Erythroblast (primary cell): ENCODE measurements at regions not wholly inside any gene's neighbourhood (a gene's known extent, or its start where the extent isn't known, plus 50 kb on each side); places are given as distances from the start of the nearest gene placed in this dataset.

Source experiments
- GATA1 ChIP-seq: IDR thresholded peaks from 2 replicates; pipeline ENCODE4 v1.6.1; 2011; ENCODE audit warnings: low read depth, mild to moderate bottlenecking, control low read depth, low read length, moderate library complexity
- POLR2A ChIP-seq: IDR thresholded peaks from 2 replicates; pipeline ENCODE4 v1.6.1; 2011; ENCODE audit warnings: mild to moderate bottlenecking, low read length

DNA sequence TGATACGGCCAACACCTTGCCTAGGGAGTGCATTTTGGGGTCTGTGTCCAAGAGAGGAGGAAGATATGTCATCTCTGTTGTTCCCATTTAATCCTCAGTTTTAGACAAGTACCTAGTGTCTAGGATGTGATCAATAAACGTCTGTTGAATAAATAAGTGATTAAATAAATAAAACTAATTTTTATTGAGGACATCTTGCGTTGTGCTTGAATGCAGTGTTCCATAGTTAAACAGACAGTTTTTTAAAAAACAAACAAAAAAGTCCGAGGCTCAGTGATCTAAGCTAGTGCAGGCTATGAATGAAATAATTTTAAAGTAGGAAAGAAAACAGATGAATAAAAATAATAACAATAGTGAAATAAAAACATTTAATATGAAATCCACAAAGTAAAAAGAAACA is 283.0 kb upstream of the MAF start:
- no peak for TF ChIP-seq POLR2A
- no peak for TF ChIP-seq GATA1
